Endothelial cell of umbilical vein (primary cell): ENCODE measurements at regions not wholly inside any gene's neighbourhood (a gene's known extent, or its start where the extent isn't known, plus 50 kb on each side); places are given as distances from the start of the nearest gene placed in this dataset.

Source experiments
- BruUV-seq: library from RNA; stranded (reverse); fragments of 400-500 nt; replicated peaks from 2 replicates; lab custom pipeline; 2021; lab: Mats Ljungman, UMichigan
- CTCF ChIA-PET: fragments of 300-600, 350-600 bp; sonication (Branson Sonifier 250); formaldehyde crosslinking; loops from one replicate; lab custom pipeline; 2021; ENCODE audit warnings: antibody characterized with exemption, inconsistent platforms; lab: Charles Lee
- POLR2A ChIA-PET: fragments of 300-600, 350-600 bp; sonication (Branson Sonifier 250); formaldehyde crosslinking; loops from one replicate; lab custom pipeline; 2021; ENCODE audit warnings: antibody characterized with exemption, inconsistent platforms; lab: Charles Lee
- DNase-seq: peaks from one replicate; pipeline ENCODE4 v3.0.0-alpha.2; 2011; ENCODE audit warnings: low read depth, low spot score
- FAIRE-seq: peaks from 2 replicates; lab custom pipeline; 2011; peaks lifted over from hg19 to GRCh38; lab: Jason Lieb, UNC
- H2AFZ ChIP-seq: 2 replicates; pipeline ENCODE4 v1.6.0; 2012; ENCODE audit warnings: low read depth, low read length, control low read depth, inconsistent platforms
- H3K27ac ChIP-seq: 2 replicates; pipeline ENCODE4 v1.5.1; 2011; ENCODE audit warnings: low read depth, mild to moderate bottlenecking, control low read depth, low read length, moderate library complexity; ENCODE audit not compliant: insufficient read depth
- H3K27me3 ChIP-seq, 2 experiments: 2 replicates each; pipeline versions ENCODE4 v1.6.0 to v1.6.1; 2011; ENCODE audit warnings: low read length in 2 of 2, mixed read lengths in 1 of 2; ENCODE audit not compliant: control insufficient read depth in 2 of 2, insufficient read depth in 2 of 2
- H3K36me3 ChIP-seq, 2 experiments: 2 replicates in 1 of 2; 3 replicates in 1 of 2; pipeline ENCODE4 v1.5.1; 2011; ENCODE audit warnings: low read length in 2 of 2, mild to moderate bottlenecking in 1 of 2, moderate library complexity in 1 of 2; ENCODE audit not compliant: control insufficient read depth in 2 of 2, insufficient read depth in 2 of 2; ENCODE audit errors: extremely low read depth in 1 of 2
- H3K4me1 ChIP-seq: 3 replicates; pipeline ENCODE4 v1.5.1; 2011; ENCODE audit warnings: mild to moderate bottlenecking, low read length; ENCODE audit not compliant: control insufficient read depth, insufficient read depth; ENCODE audit errors: extremely low read depth
- H3K4me2 ChIP-seq: 2 replicates; pipeline ENCODE4 v1.6.1; 2011; ENCODE audit warnings: low read length, control low read depth, mixed read lengths; ENCODE audit not compliant: insufficient read depth
- H3K4me3 ChIP-seq, 3 experiments: fragments of 200-600 bp in 1 of 3; sonication (generic), shearing (Covaris generic) in 1 of 3; replicated peaks in 1 of 3; 2 replicates each; pipeline ENCODE4 v1.5.1; 2011 to 2016; ENCODE audit warnings: control low read depth in 3 of 3, low read length in 3 of 3, mild to moderate bottlenecking in 2 of 3, inconsistent platforms in 1 of 3, low read depth in 1 of 3, moderate library complexity in 1 of 3; ENCODE audit not compliant: insufficient read depth in 1 of 3
- H3K79me2 ChIP-seq: 2 replicates; pipeline ENCODE4 v1.6.0; 2012; ENCODE audit warnings: low read length, inconsistent platforms; ENCODE audit not compliant: control insufficient read depth, insufficient read depth
- H3K9ac ChIP-seq: replicated peaks from 2 replicates; pipeline ENCODE3; 2011; ENCODE audit warnings: low read length, control low read depth; ENCODE audit not compliant: insufficient read depth; ENCODE audit errors: extremely low read depth
- H3K9me1 ChIP-seq: replicated peaks from 3 replicates; pipeline ENCODE4 v1.6.0; 2011; ENCODE audit warnings: mild to moderate bottlenecking, low read length; ENCODE audit not compliant: control insufficient read depth, insufficient read depth; ENCODE audit errors: extremely low read depth
- H3K9me3 ChIP-seq: replicated peaks from 2 replicates; pipeline ENCODE4 v1.5.1; 2012; ENCODE audit warnings: low read length, inconsistent platforms; ENCODE audit not compliant: control insufficient read depth, insufficient read depth
- H4K20me1 ChIP-seq: replicated peaks from 2 replicates; pipeline ENCODE3; 2011; ENCODE audit warnings: mild to moderate bottlenecking, low read length; ENCODE audit not compliant: control insufficient read depth, insufficient read depth; ENCODE audit errors: extremely low read depth
- EZH2 ChIP-seq: IDR thresholded peaks from 2 replicates; pipeline ENCODE4 v1.6.1; 2012; ENCODE audit warnings: borderline replicate concordance, low read depth, mild to moderate bottlenecking, moderate library complexity, low read length, inconsistent platforms; ENCODE audit not compliant: severe bottlenecking
- FOS ChIP-seq: IDR thresholded peaks from 2 replicates; pipeline ENCODE4 v1.6.1; 2011; ENCODE audit warnings: mild to moderate bottlenecking, low read length, moderate library complexity, borderline replicate concordance; ENCODE audit not compliant: insufficient read depth
- GATA2 ChIP-seq: IDR thresholded peaks from 2 replicates; pipeline ENCODE4 v1.7.0; 2011; ENCODE audit warnings: low read depth, mild to moderate bottlenecking, moderate library complexity, mixed read lengths, low read length; ENCODE audit not compliant: insufficient read length, insufficient read depth
- JUN ChIP-seq: IDR thresholded peaks from 2 replicates; pipeline ENCODE4 v1.6.1; 2011; ENCODE audit warnings: borderline replicate concordance, low read depth; ENCODE audit not compliant: insufficient read length, insufficient read depth
- MAX ChIP-seq: IDR thresholded peaks from 2 replicates; pipeline ENCODE4 v1.6.1; 2011; ENCODE audit not compliant: insufficient read depth, insufficient read length
- MYC ChIP-seq: IDR thresholded peaks from one replicate; pipeline ENCODE4 v1.6.1; 2011; ENCODE audit warnings: mild to moderate bottlenecking, low read depth, low read length
- POLR2A ChIP-seq: IDR thresholded peaks from 2 replicates; pipeline ENCODE4 v1.6.1; 2012; ENCODE audit warnings: low read depth, mild to moderate bottlenecking, control low read depth, low read length
- POLR2AphosphoS5 ChIP-seq: IDR thresholded peaks from 2 replicates; pipeline ENCODE4 v1.6.1; 2012; ENCODE audit warnings: low read depth, mild to moderate bottlenecking, control low read depth, low read length, moderate library complexity; ENCODE audit not compliant: insufficient read depth
- dilution Hi-C: fragments of 300-500 bp; cut with MboI; formaldehyde crosslinking; loops from one replicate; pipeline ENCODE4 v1.15.0; 2019; ENCODE audit warnings: low sequenced_read_pairs; ENCODE audit not compliant: extremely low pct_ligation_motif_present
- intact Hi-C: fragments of 100-400 bp; cut with micrococcal nuclease; formaldehyde crosslinking; loops from one replicate; pipeline ENCODE4 v1.10.0; 2022
- TF ChIP-seq, protein P1 (sequence below), 2 donors: IDR thresholded peaks; 1 replicate in 1 of 2; 2 replicates in 1 of 2; pipeline ENCODE4 v1.5.1; 2011; ENCODE audit warnings: low read length in 2 of 2, mild to moderate bottlenecking in 2 of 2, moderate library complexity in 2 of 2, control low read depth in 1 of 2, inconsistent platforms in 1 of 2, low read depth in 1 of 2; ENCODE audit not compliant: insufficient read depth in 1 of 2; ENCODE audit errors: extremely low read depth in 1 of 2

DNA sequence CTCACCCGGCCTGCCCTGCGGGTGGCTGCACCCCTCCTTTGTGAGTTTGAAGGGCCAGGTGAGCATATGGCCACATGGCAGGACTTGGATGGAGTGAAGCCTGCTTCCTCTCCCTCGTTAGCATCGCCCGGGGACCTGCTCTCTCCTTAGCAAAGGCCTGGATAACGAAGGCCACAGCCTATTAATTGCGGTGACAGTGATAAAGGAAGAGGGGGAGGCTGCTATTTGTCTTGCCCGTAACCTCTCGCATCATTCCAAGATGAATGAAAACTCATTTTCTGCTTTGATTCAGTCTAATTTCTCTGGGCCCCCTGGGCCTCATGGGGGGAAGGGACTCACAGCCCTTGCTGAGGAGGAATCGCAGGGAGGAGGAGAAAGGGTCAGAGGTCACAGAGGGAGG is 68.5 kb upstream of the LHX1 start:
- Histone ChIP-seq H2AFZ (no peak overlapping the region), H3K9me1 (no peaks in the 10 kb centered on the region), H3K27me3 (peaks cover 3 to 10% of the 10 kb centered on the region in 2 experiments), H3K36me3 (no peaks in the 10 kb centered on the region), H3K4me1 (no peaks in the 10 kb centered on the region), H3K79me2 (no peaks in the 10 kb centered on the region), H3K27ac (no peak overlapping the region), H4K20me1 (no peaks in the 10 kb centered on the region), H3K4me3 (no peak overlapping the region), H3K9me3 (no peaks in the 10 kb centered on the region), H3K4me2 (no peak overlapping the region), H3K9ac (no peak overlapping the region)
- intact Hi-C loops = no loop called here
- dilution Hi-C loops = no loop called here
- no peak for DNase-seq
- CTCF ChIA-PET = no interaction called here
- POLR2A ChIA-PET = no interaction called here
- BruUV-seq = no TSS peak
- TF ChIP-seq, protein P1, sequence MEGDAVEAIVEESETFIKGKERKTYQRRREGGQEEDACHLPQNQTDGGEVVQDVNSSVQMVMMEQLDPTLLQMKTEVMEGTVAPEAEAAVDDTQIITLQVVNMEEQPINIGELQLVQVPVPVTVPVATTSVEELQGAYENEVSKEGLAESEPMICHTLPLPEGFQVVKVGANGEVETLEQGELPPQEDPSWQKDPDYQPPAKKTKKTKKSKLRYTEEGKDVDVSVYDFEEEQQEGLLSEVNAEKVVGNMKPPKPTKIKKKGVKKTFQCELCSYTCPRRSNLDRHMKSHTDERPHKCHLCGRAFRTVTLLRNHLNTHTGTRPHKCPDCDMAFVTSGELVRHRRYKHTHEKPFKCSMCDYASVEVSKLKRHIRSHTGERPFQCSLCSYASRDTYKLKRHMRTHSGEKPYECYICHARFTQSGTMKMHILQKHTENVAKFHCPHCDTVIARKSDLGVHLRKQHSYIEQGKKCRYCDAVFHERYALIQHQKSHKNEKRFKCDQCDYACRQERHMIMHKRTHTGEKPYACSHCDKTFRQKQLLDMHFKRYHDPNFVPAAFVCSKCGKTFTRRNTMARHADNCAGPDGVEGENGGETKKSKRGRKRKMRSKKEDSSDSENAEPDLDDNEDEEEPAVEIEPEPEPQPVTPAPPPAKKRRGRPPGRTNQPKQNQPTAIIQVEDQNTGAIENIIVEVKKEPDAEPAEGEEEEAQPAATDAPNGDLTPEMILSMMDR (IDR thresholded peaks at IDR 0.05; ENCODE audit: extremely low read depth in 1 of 2, insufficient read depth in 1 of 2, low read depth in 1 of 2, low read length in 2 of 2) = no peak
- TF ChIP-seq POLR2A = no peak
- no peak for TF ChIP-seq GATA2
- TF ChIP-seq JUN = no peak
- TF ChIP-seq MYC = no peak
- TF ChIP-seq FOS = no peak
- TF ChIP-seq EZH2 = no peak
- TF ChIP-seq MAX = no peak
- TF ChIP-seq POLR2AphosphoS5 = no peak
- FAIRE-seq = no peak
